Astrocyte (in vitro differentiated cells and primary cell): ENCODE measurements at regions not wholly inside any gene's neighbourhood (a gene's known extent, or its start where the extent isn't known, plus 50 kb on each side); places are given as distances from the start of the nearest gene placed in this dataset.

ENCODE experiments used
- DNase-seq: peaks from one replicate; pipeline ENCODE4 v3.0.0-alpha.2; 2010; ENCODE audit warnings: low read depth
- FAIRE-seq: peaks from 2 replicates; lab custom pipeline; 2011; peaks lifted over from hg19 to GRCh38; lab: Jason Lieb, UNC
- H2AFZ ChIP-seq: 2 replicates; pipeline ENCODE4 v1.6.0; 2012; ENCODE audit warnings: low read depth, low read length, inconsistent platforms
- H3K27ac ChIP-seq: 2 replicates; pipeline ENCODE4 v1.5.1; 2011; ENCODE audit warnings: low read depth, low read length, inconsistent platforms
- H3K27me3 ChIP-seq: 2 replicates; pipeline ENCODE4 v1.6.0; 2011; ENCODE audit warnings: low read length, inconsistent platforms; ENCODE audit not compliant: insufficient read depth
- H3K36me3 ChIP-seq: 2 replicates; pipeline ENCODE4 v1.5.1; 2011; ENCODE audit warnings: low read length, inconsistent platforms; ENCODE audit not compliant: insufficient read depth
- H3K4me1 ChIP-seq: 2 replicates; pipeline ENCODE4 v1.5.1; 2011; ENCODE audit warnings: low read length, inconsistent platforms; ENCODE audit not compliant: insufficient read depth
- H3K4me2 ChIP-seq: 2 replicates; pipeline ENCODE4 v1.6.0; 2012; ENCODE audit warnings: low read length, inconsistent platforms
- H3K4me3 ChIP-seq: 2 replicates; pipeline ENCODE4 v1.5.1; 2011; ENCODE audit warnings: low read depth, mild to moderate bottlenecking, low read length, inconsistent platforms; ENCODE audit not compliant: insufficient read depth
- H3K79me2 ChIP-seq: 2 replicates; pipeline ENCODE4 v1.6.0; 2012; ENCODE audit warnings: mild to moderate bottlenecking, low read length, inconsistent platforms; ENCODE audit not compliant: insufficient read depth
- H3K9ac ChIP-seq: 2 replicates; pipeline ENCODE4 v1.6.0; 2012; ENCODE audit warnings: mild to moderate bottlenecking, low read length, inconsistent platforms
- H3K9me3 ChIP-seq: 2 replicates; pipeline ENCODE4 v1.5.1; 2012; ENCODE audit warnings: low read depth, mild to moderate bottlenecking, low read length, inconsistent platforms; ENCODE audit not compliant: insufficient read depth
- H4K20me1 ChIP-seq: 2 replicates; pipeline ENCODE4 v1.6.0; 2012; ENCODE audit warnings: low read length, inconsistent platforms; ENCODE audit not compliant: insufficient read depth
- H3K27ac Mint-ChIP-seq: one replicate; pipeline ENCODE4 v1.8.0; 2021; ENCODE audit warnings: mild to moderate bottlenecking, mixed read lengths; ENCODE audit not compliant: unreplicated experiment
- H3K27me3 Mint-ChIP-seq: one replicate; pipeline ENCODE4 v1.8.0; 2021; ENCODE audit warnings: low read depth, mixed read lengths; ENCODE audit not compliant: unreplicated experiment
- H3K36me3 Mint-ChIP-seq: one replicate; pipeline ENCODE4 v1.8.0; 2021; ENCODE audit warnings: low read depth, mixed read lengths; ENCODE audit not compliant: unreplicated experiment
- H3K4me1 Mint-ChIP-seq: one replicate; pipeline ENCODE4 v1.8.0; 2021; ENCODE audit warnings: low read depth, mixed read lengths; ENCODE audit not compliant: unreplicated experiment
- H3K4me3 Mint-ChIP-seq: one replicate; pipeline ENCODE4 v1.8.0; 2021; ENCODE audit warnings: mild to moderate bottlenecking, moderate library complexity, mixed read lengths; ENCODE audit not compliant: unreplicated experiment
- H3K9me3 Mint-ChIP-seq: one replicate; pipeline ENCODE4 v1.8.0; 2021; ENCODE audit warnings: mild to moderate bottlenecking, mixed read lengths; ENCODE audit not compliant: unreplicated experiment
- EZH2 ChIP-seq: IDR thresholded peaks from 2 replicates; pipeline ENCODE4 v1.6.1; 2012; ENCODE audit warnings: mild to moderate bottlenecking, low read length, inconsistent platforms; ENCODE audit not compliant: insufficient read depth
- TF ChIP-seq, protein P1 (sequence below): IDR thresholded peaks from 2 replicates; pipeline ENCODE4 v1.5.1; 2011; ENCODE audit warnings: low read depth, mild to moderate bottlenecking, inconsistent platforms, low read length, moderate library complexity; ENCODE audit not compliant: insufficient read depth

GRCh38 chr4:188688956-188689355, 549.7 kb downstream of the TRIML1 start:
- Histone ChIP-seq H3K79me2 (no peaks in the 10 kb centered on the region), H3K27me3 (no peaks in the 10 kb centered on the region), H2AFZ (no peak overlapping the region), H4K20me1 (no peaks in the 10 kb centered on the region), H3K9me3 (no peaks in the 10 kb centered on the region), H3K4me3 (no peak overlapping the region), H3K9ac (no peak overlapping the region), H3K4me2 (no peak overlapping the region), H3K4me1 (no peaks in the 10 kb centered on the region), H3K36me3 (no peaks in the 10 kb centered on the region), H3K27ac (no peak overlapping the region)
- H3K36me3 Mint-ChIP-seq = no peaks in the 10 kb centered on the region
- peaks cover 9% of the 10 kb centered on the region for H3K4me1 Mint-ChIP-seq
- H3K4me3 Mint-ChIP-seq = no peak overlapping the region
- FAIRE-seq (no peak), DNase-seq (no peak)
- no peak for TF ChIP-seq EZH2
- H3K9me3 Mint-ChIP-seq = no peaks in the 10 kb centered on the region
- no peaks in the 10 kb centered on the region for H3K27me3 Mint-ChIP-seq
- H3K27ac Mint-ChIP-seq = peak overlapping the region; percentile 5

DNA sequence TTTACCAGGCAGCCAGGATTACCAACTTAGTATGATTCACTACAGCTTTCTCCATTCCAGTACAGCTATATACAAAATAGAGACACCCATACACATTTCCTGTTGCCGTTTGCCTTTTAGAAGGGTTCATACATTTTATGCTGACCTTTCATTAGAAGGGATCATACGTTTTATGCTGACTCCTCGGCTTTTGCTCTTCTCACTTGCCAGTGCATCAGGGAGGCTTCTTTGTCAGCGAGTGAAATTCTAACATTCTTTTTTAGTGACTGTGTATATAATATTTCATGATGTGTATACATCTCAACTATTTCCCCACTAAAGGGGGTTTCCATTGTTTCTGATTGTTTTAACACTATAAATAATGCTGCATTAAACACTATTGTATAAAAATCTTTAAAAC, 552.6 kb downstream of the TRIML1 start:
- TF ChIP-seq, protein P1, sequence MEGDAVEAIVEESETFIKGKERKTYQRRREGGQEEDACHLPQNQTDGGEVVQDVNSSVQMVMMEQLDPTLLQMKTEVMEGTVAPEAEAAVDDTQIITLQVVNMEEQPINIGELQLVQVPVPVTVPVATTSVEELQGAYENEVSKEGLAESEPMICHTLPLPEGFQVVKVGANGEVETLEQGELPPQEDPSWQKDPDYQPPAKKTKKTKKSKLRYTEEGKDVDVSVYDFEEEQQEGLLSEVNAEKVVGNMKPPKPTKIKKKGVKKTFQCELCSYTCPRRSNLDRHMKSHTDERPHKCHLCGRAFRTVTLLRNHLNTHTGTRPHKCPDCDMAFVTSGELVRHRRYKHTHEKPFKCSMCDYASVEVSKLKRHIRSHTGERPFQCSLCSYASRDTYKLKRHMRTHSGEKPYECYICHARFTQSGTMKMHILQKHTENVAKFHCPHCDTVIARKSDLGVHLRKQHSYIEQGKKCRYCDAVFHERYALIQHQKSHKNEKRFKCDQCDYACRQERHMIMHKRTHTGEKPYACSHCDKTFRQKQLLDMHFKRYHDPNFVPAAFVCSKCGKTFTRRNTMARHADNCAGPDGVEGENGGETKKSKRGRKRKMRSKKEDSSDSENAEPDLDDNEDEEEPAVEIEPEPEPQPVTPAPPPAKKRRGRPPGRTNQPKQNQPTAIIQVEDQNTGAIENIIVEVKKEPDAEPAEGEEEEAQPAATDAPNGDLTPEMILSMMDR = no peak
- TF ChIP-seq EZH2 = no peak
- no peak for FAIRE-seq
- Histone ChIP-seq H3K9me3 (no peaks in the 10 kb centered on the region), H2AFZ (no peak overlapping the region), H3K27ac (no peak overlapping the region), H3K4me2 (no peak overlapping the region), H3K4me1 (no peaks in the 10 kb centered on the region), H3K4me3 (no peak overlapping the region), H3K9ac (no peak overlapping the region), H4K20me1 (no peaks in the 10 kb centered on the region), H3K27me3 (no peaks in the 10 kb centered on the region), H3K79me2 (no peaks in the 10 kb centered on the region), H3K36me3 (no peaks in the 10 kb centered on the region)
- H3K27ac Mint-ChIP-seq = peak overlapping the region; percentile 77
- DNase-seq = no peak
- H3K4me3 Mint-ChIP-seq = no peak overlapping the region
- H3K27me3 Mint-ChIP-seq = no peaks in the 10 kb centered on the region
- H3K9me3 Mint-ChIP-seq = no peaks in the 10 kb centered on the region
- H3K4me1 Mint-ChIP-seq = peaks cover 9% of the 10 kb centered on the region
- no peaks in the 10 kb centered on the region for H3K36me3 Mint-ChIP-seq

DNA sequence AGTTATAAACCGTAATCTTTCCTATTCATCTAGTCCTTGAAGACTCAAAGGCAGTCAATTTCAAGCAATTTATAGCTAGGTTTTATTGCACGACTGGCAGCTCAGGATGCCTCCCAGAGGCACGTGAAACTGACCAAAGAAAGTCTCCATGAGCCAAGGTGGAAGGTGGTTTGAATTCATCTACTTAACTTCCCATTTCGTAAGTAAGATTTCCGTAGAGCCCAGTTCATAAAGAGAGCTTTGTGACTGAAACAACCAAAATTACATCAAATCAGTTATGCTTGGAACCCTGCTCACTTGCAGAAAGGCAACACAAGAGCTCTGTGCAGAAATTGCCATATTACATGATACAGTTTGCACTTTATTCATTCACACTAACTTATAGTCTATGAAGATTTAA, 556.0 kb downstream of the TRIML1 start:
- H3K4me3 Mint-ChIP-seq = no peak overlapping the region
- Histone ChIP-seq H3K9ac (no peak overlapping the region), H3K4me3 (no peak overlapping the region), H2AFZ (no peak overlapping the region), H3K4me2 (no peak overlapping the region), H3K79me2 (no peaks in the 10 kb centered on the region), H3K9me3 (no peaks in the 10 kb centered on the region), H3K27ac (no peak overlapping the region), H4K20me1 (no peaks in the 10 kb centered on the region), H3K27me3 (no peaks in the 10 kb centered on the region), H3K4me1 (no peaks in the 10 kb centered on the region), H3K36me3 (no peaks in the 10 kb centered on the region)
- TF ChIP-seq EZH2 = no peak
- TF ChIP-seq, protein P1 = no peak
- FAIRE-seq (peak; percentile 45), DNase-seq (no peak)
- H3K27me3 Mint-ChIP-seq = no peaks in the 10 kb centered on the region
- no peak overlapping the region for H3K27ac Mint-ChIP-seq
- no peaks in the 10 kb centered on the region for H3K9me3 Mint-ChIP-seq
- peaks cover 9% of the 10 kb centered on the region for H3K4me1 Mint-ChIP-seq
- H3K36me3 Mint-ChIP-seq = no peaks in the 10 kb centered on the region
